Neural cell (in vitro differentiated cells): ENCODE measurements at regions not wholly inside any gene's neighbourhood (a gene's known extent, or its start where the extent isn't known, plus 50 kb on each side); places are given as distances from the start of the nearest gene placed in this dataset.

ENCODE experiments used
- H2AFZ ChIP-seq: fragments of 200-600, 300-800 bp; sonication (generic), shearing (Covaris generic); 2 replicates; pipeline ENCODE4 v1.6.0; 2014; ENCODE audit warnings: low read depth, mild to moderate bottlenecking, antibody characterized with exemption, low read length, moderate library complexity
- H3F3A ChIP-seq: fragments of 200-600 bp; shearing (Covaris generic); 2 replicates; pipeline ENCODE4 v1.6.1; 2016; ENCODE audit warnings: mild to moderate bottlenecking, moderate library complexity, mixed read lengths, antibody characterized with exemption, low read length; ENCODE audit not compliant: insufficient read depth, poor library complexity, severe bottlenecking
- H3K27ac ChIP-seq: fragments of 200-600, 300-800 bp; sonication (generic), shearing (Covaris generic); 2 replicates; pipeline ENCODE4 v1.5.1; 2014; ENCODE audit warnings: mild to moderate bottlenecking, low read length, moderate library complexity
- H3K27me3 ChIP-seq: fragments of 300-800, 200-600 bp; sonication (generic), shearing (Covaris generic); 2 replicates; pipeline ENCODE4 v1.6.0; 2014; ENCODE audit warnings: mild to moderate bottlenecking, low read depth, low read length, moderate library complexity; ENCODE audit not compliant: insufficient read depth
- H3K36me3 ChIP-seq: fragments of 300-800, 200-600 bp; sonication (generic), shearing (Covaris generic); 2 replicates; pipeline ENCODE4 v1.5.1; 2014; ENCODE audit warnings: mild to moderate bottlenecking, antibody characterized with exemption, low read length, moderate library complexity; ENCODE audit not compliant: insufficient read depth
- H3K4me2 ChIP-seq: fragments of 300-800, 200-600 bp; sonication (generic), shearing (Covaris generic); 2 replicates; pipeline ENCODE4 v1.6.0; 2014; ENCODE audit warnings: mild to moderate bottlenecking, low read length
- H3K4me3 ChIP-seq: fragments of 300-800, 200-600 bp; sonication (generic), shearing (Covaris generic); 2 replicates; pipeline ENCODE4 v1.5.1; 2014; ENCODE audit warnings: mild to moderate bottlenecking, low read length, moderate library complexity
- H3K79me2 ChIP-seq: fragments of 200-600 bp; shearing (Covaris generic); replicated peaks from 2 replicates; pipeline ENCODE4 v1.6.0; 2014; ENCODE audit warnings: mild to moderate bottlenecking, low read length, moderate library complexity; ENCODE audit not compliant: insufficient read depth
- H3K9ac ChIP-seq: fragments of 300-800, 200-600 bp; sonication (generic), shearing (Covaris generic); 2 replicates; pipeline ENCODE4 v1.6.1; 2016; ENCODE audit warnings: mild to moderate bottlenecking, low read length, mixed read lengths
- H3K9me2 ChIP-seq: fragments of 200-600 bp; shearing (Covaris generic); 2 replicates; pipeline ENCODE4 v1.6.1; 2016; ENCODE audit warnings: mild to moderate bottlenecking, low read length, mixed read lengths; ENCODE audit not compliant: insufficient read depth
- H3K9me3 ChIP-seq: fragments of 200-600, 300-800 bp; sonication (generic), shearing (Covaris generic); 2 replicates; pipeline ENCODE4 v1.6.1; 2016; ENCODE audit warnings: mild to moderate bottlenecking, mixed run types, low read length, moderate library complexity, mixed read lengths
- H4K20me1 ChIP-seq: fragments of 200-600 bp; shearing (Covaris generic); 2 replicates; pipeline ENCODE4 v1.6.1; 2016; ENCODE audit warnings: mild to moderate bottlenecking, mixed run types; ENCODE audit not compliant: insufficient read depth
- EP300 ChIP-seq: fragments of 450-650 bp; conservative IDR thresholded peaks from 2 replicates; pipeline ENCODE4 v1.6.1; 2014; ENCODE audit warnings: antibody characterized with exemption, mild to moderate bottlenecking, moderate library complexity; ENCODE audit not compliant: poor library complexity, severe bottlenecking
- EZH2 ChIP-seq: fragments of 200-600, 300-800 bp; shearing (Covaris generic), sonication (generic); IDR thresholded peaks from 2 replicates; pipeline ENCODE4 v1.6.1; 2014; ENCODE audit warnings: antibody characterized with exemption, low read length, borderline replicate concordance, mild to moderate bottlenecking; ENCODE audit not compliant: insufficient read depth, poor library complexity, severe bottlenecking
- MXI1 ChIP-seq: fragments of 450-650 bp; conservative IDR thresholded peaks from 2 replicates; pipeline ENCODE4 v1.6.1; 2014; ENCODE audit warnings: antibody characterized with exemption, mild to moderate bottlenecking; ENCODE audit not compliant: poor library complexity, severe bottlenecking
- REST ChIP-seq: IDR thresholded peaks from 2 replicates; pipeline ENCODE4 v1.6.1; 2012; ENCODE audit warnings: borderline replicate concordance
- SMC3 ChIP-seq: fragments of 450-650 bp; conservative IDR thresholded peaks from 2 replicates; pipeline ENCODE4 v1.6.1; 2014; ENCODE audit warnings: antibody characterized with exemption, mild to moderate bottlenecking, moderate library complexity; ENCODE audit not compliant: poor library complexity
- TF ChIP-seq, protein P1 (sequence below): fragments of 450-650 bp; IDR thresholded peaks from 2 replicates; pipeline ENCODE4 v1.5.1; 2014; ENCODE audit warnings: antibody characterized with exemption, mild to moderate bottlenecking, moderate library complexity; ENCODE audit not compliant: poor library complexity, severe bottlenecking

DNA sequence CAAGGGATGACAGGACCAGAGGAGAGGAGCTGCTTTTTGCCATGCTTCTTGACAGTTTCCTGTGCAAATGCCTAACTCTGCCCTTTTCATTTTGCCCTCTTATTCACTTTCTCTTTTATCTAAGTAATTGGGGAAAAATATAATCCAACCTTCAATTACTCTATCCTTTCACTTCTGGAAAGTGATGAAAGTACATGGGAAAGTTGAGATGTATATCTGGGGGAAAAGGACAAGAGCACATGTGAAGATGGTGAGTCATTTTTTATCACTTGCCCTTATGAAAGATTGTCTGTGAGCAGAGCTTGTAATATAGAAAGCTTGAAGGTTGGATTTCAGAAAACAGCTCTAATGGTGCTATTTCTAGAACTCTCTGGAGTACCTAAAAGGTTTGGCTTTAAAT, 1070.7 kb downstream of the CNTNAP5 start:
- no peaks in the 10 kb centered on the region for H3F3A ChIP-seq
- TF ChIP-seq EZH2 (no peak), MXI1 (no peak), REST (no peak)
- H2AFZ ChIP-seq: no peak overlapping the region
- H3K27me3 ChIP-seq: no peaks in the 10 kb centered on the region
- H4K20me1 ChIP-seq: no peaks in the 10 kb centered on the region
- no peaks in the 10 kb centered on the region for H3K9me3 ChIP-seq
- no peak overlapping the region for H3K4me2 ChIP-seq
- H3K79me2 ChIP-seq: no peaks in the 10 kb centered on the region
- H3K9ac ChIP-seq: no peak overlapping the region
- H3K36me3 ChIP-seq: no peaks in the 10 kb centered on the region
- H3K4me3 ChIP-seq: no peak overlapping the region
- no peaks in the 10 kb centered on the region for H3K9me2 ChIP-seq
- no peak overlapping the region for H3K27ac ChIP-seq

- Histone ChIP-seq H3K27ac (no peak overlapping the region), H3K4me3 (no peak overlapping the region), H3F3A (no peaks in the 10 kb centered on the region), H3K9me2 (no peaks in the 10 kb centered on the region), H3K27me3 (no peaks in the 10 kb centered on the region), H3K79me2 (no peaks in the 10 kb centered on the region), H4K20me1 (no peaks in the 10 kb centered on the region), H3K9ac (no peak overlapping the region), H3K36me3 (no peaks in the 10 kb centered on the region), H3K9me3 (no peaks in the 10 kb centered on the region), H3K4me2 (no peak overlapping the region), H2AFZ (no peak overlapping the region)
- TF ChIP-seq EP300 (no peak), EZH2 (no peak), SMC3 (no peak), MXI1 (no peak), REST (no peak)
- TF ChIP-seq, protein P1, sequence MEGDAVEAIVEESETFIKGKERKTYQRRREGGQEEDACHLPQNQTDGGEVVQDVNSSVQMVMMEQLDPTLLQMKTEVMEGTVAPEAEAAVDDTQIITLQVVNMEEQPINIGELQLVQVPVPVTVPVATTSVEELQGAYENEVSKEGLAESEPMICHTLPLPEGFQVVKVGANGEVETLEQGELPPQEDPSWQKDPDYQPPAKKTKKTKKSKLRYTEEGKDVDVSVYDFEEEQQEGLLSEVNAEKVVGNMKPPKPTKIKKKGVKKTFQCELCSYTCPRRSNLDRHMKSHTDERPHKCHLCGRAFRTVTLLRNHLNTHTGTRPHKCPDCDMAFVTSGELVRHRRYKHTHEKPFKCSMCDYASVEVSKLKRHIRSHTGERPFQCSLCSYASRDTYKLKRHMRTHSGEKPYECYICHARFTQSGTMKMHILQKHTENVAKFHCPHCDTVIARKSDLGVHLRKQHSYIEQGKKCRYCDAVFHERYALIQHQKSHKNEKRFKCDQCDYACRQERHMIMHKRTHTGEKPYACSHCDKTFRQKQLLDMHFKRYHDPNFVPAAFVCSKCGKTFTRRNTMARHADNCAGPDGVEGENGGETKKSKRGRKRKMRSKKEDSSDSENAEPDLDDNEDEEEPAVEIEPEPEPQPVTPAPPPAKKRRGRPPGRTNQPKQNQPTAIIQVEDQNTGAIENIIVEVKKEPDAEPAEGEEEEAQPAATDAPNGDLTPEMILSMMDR: no peak
These were observed 1081.6 kb downstream of the CNTNAP5 start for GRCh38 chr2:125106710-125107109.
